Sigmoid colon (tissue), 6 donors: ENCODE measurements at regions not wholly inside any gene's neighbourhood (a gene's known extent, or its start where the extent isn't known, plus 50 kb on each side); places are given as distances from the start of the nearest gene placed in this dataset.

ENCODE experiments used
- DNase-seq: peaks from one replicate; pipeline ENCODE4 v3.0.0-alpha.2; 2019
- H3K27ac ChIP-seq, 4 donors: fragments of 200-600 bp; sonication (generic); one replicate each; pipeline ENCODE4 v1.5.1; 2016 to 2019; ENCODE audit warnings: mild to moderate bottlenecking in 1 of 4
- H3K27me3 ChIP-seq, 3 donors: fragments of 200-600 bp; sonication (generic); one replicate each; pipeline ENCODE4 v1.5.1; 2019; ENCODE audit warnings: mild to moderate bottlenecking in 1 of 3
- H3K36me3 ChIP-seq, 4 donors: fragments of 200-600 bp; sonication (generic); one replicate each; pipeline ENCODE4 v1.5.1; 2016 to 2019
- H3K4me1 ChIP-seq, 4 donors: fragments of 200-600 bp; sonication (generic); one replicate each; pipeline ENCODE4 v1.5.1; 2017 to 2019
- H3K4me3 ChIP-seq, 4 donors: fragments of 200-600 bp; sonication (generic); one replicate each; pipeline ENCODE4 v1.5.1; 2017 to 2019; ENCODE audit warnings: mild to moderate bottlenecking in 2 of 4, moderate library complexity in 1 of 4
- H3K9me3 ChIP-seq, 4 donors: fragments of 200-600 bp in 3 of 4; sonication (generic) in 3 of 4; one replicate each; pipeline versions ENCODE4 v1.5.1 to v1.6.1; 2013 to 2019
- CTCF ChIP-seq, 4 experiments: fragments of 450-650 bp in 3 of 4; fragments of 200-600 bp in 1 of 4; IDR thresholded peaks; one replicate each; pipeline ENCODE4 v1.5.1; 2016 to 2019; ENCODE audit warnings: antibody characterized with exemption in 4 of 4, mild to moderate bottlenecking in 3 of 4, moderate library complexity in 2 of 4
- EP300 ChIP-seq, 4 donors: sonication (generic); formaldehyde crosslinking; IDR thresholded peaks; one replicate each; pipeline ENCODE4 v1.6.1; 2017; ENCODE audit warnings: antibody characterized with exemption in 4 of 4
- POLR2A ChIP-seq, 2 donors: fragments of 450-650 bp; IDR thresholded peaks; one replicate each; pipeline ENCODE4 v1.6.1; 2016; ENCODE audit warnings: antibody characterized with exemption in 2 of 2, mild to moderate bottlenecking in 2 of 2, moderate library complexity in 2 of 2
- POLR2AphosphoS5 ChIP-seq, 4 donors: sonication (generic); formaldehyde crosslinking; IDR thresholded peaks; one replicate each; pipeline ENCODE4 v1.6.1; 2017; ENCODE audit warnings: antibody characterized with exemption in 4 of 4
- WGBS, 2 donors: extraction: QIAGEN DNeasy Blood & Tissue Kit; methylation state at CpG; one replicate each; pipeline ENCODE4 v1.1.7; 2013; 5-methylcytosine and 5-hydroxymethylcytosine counted together
- intact Hi-C: fragments of 100-400 bp; cut with DNase I; formaldehyde crosslinking; loops from one replicate; pipeline ENCODE4 v1.15.1; 2023
- donor health status: healthy with polysubstance abuse.
- donor health status: healthy.

DNA sequence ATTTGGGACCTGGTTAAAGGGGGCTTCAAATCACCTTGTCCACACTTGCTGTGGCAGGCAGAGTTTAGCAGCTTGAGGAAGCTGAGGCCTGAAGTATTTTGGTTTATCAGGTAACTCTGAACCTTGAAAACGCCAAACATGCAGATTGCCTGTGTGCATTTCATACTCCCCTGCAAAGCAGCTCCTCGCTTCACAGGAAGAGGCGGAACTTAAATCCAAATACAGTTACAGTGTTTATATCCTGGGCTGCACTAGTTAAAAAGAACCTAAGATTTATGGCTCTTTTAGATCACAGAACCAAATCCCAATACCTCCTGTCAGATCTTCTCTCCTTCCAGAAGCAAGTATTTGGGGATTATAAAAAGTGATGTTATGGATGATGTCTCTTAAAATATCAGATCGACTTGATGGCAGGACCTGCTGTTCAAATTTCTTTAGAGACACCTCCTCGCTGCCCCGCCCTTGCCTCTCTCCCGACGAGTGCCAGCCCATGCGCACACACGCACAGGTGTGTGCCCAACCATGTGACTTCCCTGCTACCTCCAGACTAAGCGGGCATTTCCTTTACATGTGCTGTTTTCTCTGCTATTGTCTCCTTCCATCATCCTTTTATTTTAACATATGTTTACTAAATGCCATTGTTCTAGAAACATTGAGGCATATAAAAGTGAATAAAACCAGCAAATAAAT, 224.6 kb upstream of the FOXQ1 start:
- H3K27ac ChIP-seq: no peak overlapping the region
- intact Hi-C loops: no loop called here
- 23 to 53% methylated on average over 11 of the region's 11 CpGs for WGBS, 2 donors

DNA sequence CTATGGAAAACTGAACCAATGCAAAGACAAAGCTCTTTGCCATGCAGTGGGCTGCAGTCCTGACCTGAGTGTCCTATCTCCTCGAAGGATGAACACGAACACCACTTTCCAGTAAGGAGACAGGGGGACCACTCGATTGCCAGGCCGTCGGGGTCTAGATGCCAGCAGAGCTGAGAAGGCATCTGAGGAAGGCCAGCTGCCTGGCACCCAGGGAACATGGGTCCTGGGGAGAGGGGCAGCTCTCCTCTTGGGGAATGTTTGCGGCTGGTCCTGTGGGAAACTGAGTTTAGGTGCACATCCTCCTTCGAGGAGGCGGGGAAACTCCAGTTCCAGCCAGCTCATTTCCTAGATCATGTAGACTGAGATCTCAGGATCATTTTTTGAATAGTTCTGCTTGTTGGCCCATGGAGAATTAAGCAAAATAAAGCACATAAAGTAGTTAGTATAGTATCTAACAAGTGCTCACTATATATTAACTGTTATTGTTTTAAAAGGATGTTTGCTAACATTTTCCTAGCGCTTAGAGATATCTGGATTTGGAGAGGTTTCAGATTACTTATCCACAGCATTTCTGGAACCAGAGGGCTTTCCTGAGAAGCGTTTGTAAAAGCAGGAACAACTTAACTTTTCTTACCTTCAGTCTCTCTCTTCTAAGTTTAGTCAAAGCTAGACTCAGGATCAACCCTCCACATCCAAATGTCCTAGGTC, 225.3 kb upstream of the FOXQ1 start:
- H3K4me1 ChIP-seq: peaks cover 0 to 5% (median under 1%) of the 10 kb centered on the region in 4 donors
- WGBS, 2 donors: 86 to 87% methylated on average over 10 of the region's 10 CpGs
- H3K9me3 ChIP-seq: no peaks in the 10 kb centered on the region
- H3K36me3 ChIP-seq: no peaks in the 10 kb centered on the region
- intact Hi-C loops: no loop called here
- H3K4me3 ChIP-seq: no peak overlapping the region
- TF ChIP-seq POLR2A (IDR thresholded peaks at IDR 0.05) (no peak), CTCF (IDR thresholded peaks at IDR 0.05) (no peak), EP300 (IDR thresholded peaks at IDR 0.05) (no peak), POLR2AphosphoS5 (IDR thresholded peaks at IDR 0.05) (no peak)
- DNase-seq: no peak
- H3K27ac ChIP-seq: no peak overlapping the region
- no peaks in the 10 kb centered on the region for H3K27me3 ChIP-seq

More for the DNA sequence above, 224.6 kb upstream of the FOXQ1 start:
- Histone ChIP-seq H3K27me3 (no peaks in the 10 kb centered on the region), H3K36me3 (no peaks in the 10 kb centered on the region), H3K4me1 (peaks cover 0 to 2% (median 0%) of the 10 kb centered on the region in 4 donors), H3K4me3 (no peak overlapping the region), H3K9me3 (no peaks in the 10 kb centered on the region)
- TF ChIP-seq EP300 (IDR thresholded peaks at IDR 0.05) (no peak), POLR2A (IDR thresholded peaks at IDR 0.05) (no peak), CTCF (IDR thresholded peaks at IDR 0.05) (no peak), POLR2AphosphoS5 (IDR thresholded peaks at IDR 0.05) (no peak)
- DNase-seq: no peak

DNA sequence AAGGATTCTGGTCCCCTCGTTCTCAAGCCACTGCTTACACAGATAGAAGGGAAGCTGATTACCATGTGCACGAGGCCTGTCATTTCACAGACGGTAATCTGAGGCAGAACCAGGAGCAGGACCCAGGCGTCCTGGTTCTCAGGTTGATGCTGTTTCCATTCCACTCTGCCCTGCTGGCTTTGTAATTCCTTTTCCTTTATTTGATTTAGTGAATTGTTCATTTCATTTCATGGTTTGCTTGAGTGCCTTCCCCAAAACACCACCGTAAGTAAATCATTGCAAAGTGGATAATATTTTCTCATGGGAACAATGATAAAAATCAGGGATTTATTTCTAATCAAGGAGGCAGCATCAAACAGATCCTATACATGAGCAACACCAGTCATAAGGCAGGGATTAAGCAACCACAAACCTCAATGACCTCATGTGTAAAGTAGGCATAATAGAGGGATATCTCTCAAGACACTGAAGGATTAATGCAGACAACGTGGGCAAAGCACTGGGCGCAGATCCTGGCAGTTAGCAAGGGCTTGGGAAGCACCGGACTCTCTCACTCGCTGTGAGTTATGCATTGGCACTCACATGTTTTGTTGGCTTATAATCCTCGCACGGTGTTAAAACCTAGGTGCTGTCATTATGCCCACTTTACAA, 229.5 kb upstream of the FOXQ1 start:
- no peak for DNase-seq
- no peaks in the 10 kb centered on the region for H3K36me3 ChIP-seq
- peaks cover 0 to 5% (median 2%) of the 10 kb centered on the region in 4 donors for H3K4me1 ChIP-seq
- TF ChIP-seq CTCF (IDR thresholded peaks at IDR 0.05) (no peak), EP300 (IDR thresholded peaks at IDR 0.05) (no peak), POLR2AphosphoS5 (IDR thresholded peaks at IDR 0.05) (no peak)
- H3K27ac ChIP-seq: no peak overlapping the region
- intact Hi-C loops: no loop called here
- no peaks in the 10 kb centered on the region for H3K9me3 ChIP-seq
- 81 to 82% methylated on average over 11 of the region's 11 CpGs for WGBS, 2 donors
- H3K4me3 ChIP-seq: no peak overlapping the region
- no peaks in the 10 kb centered on the region for H3K27me3 ChIP-seq

DNA sequence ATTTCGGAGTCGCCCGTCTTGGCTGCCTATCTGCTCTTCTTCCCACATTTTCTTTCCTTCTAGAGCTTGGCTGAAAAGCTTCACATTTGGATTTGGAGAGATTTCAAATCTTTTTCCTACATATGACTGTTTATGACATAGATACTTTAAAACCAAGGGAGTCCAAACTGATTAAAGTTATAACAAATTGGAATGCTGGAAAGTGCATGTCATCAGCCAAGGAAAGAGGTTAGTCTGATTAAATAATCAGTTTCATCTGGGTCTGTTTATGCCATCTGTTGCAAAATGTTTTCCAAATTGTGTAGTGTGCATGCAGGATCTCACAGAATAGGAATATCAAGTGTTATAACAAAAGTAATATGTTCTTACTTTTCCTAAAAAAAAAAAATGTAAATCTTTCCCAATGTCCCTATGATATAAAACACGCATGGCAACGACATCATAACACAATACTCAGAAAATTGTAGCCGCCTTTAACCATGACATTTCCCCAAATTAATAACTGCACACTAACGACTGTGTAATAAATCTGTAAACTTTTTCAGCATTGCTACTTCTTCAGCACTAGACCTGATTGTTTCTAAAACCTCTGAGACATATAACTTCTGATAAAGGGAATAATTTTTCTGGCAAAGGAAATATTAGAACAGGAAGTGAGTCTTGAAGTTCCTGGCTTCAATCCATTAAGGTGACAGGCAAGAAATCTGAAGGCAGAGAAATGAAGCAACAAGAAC, 230.2 kb upstream of the FOXQ1 start:
- TF ChIP-seq POLR2AphosphoS5 (IDR thresholded peaks at IDR 0.05): no peak
- no peak for TF ChIP-seq CTCF (IDR thresholded peaks at IDR 0.05)
- TF ChIP-seq POLR2A (IDR thresholded peaks at IDR 0.05): no peak
- TF ChIP-seq EP300 (IDR thresholded peaks at IDR 0.05): no peak
- Histone ChIP-seq H3K27ac (no peak overlapping the region), H3K27me3 (no peaks in the 10 kb centered on the region), H3K4me3 (no peak overlapping the region), H3K9me3 (no peaks in the 10 kb centered on the region), H3K4me1 (peaks cover 0 to 5% (median 2%) of the 10 kb centered on the region in 4 donors), H3K36me3 (no peaks in the 10 kb centered on the region)
- no peak for DNase-seq
- intact Hi-C loops: no loop called here
- WGBS, 2 donors: 60 to 70% methylated on average over 7 of the region's 7 CpGs
